ENCODE measurements at regions not wholly inside any gene's neighbourhood (a gene's known extent, or its start where the extent isn't known, plus 50 kb on each side); places are given as distances from the start of the nearest gene placed in this dataset.

DNA sequence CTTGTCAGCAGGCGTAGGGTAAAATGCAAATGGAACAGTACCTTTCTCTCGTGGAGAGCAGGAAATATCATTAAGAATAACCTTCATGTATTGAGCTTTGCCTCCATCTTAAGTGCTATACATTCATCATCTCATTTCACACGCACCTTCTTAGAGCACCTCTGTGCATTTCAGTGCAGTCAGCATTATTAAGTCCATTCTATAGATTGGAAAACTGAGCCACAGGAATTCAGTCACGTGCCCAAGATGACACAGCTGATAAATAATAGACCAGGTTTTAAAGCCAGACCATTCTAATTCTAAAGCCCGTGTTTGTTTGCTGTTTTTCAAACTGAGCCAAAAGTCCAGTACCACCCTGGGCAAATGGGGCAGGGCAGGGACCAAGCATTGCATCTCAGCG lies 109.2 kb upstream of the WWC1 start:
- TF ChIP-seq RARB (CRISPR knock-in tag; IDR thresholded peaks at IDR 0.05) (no peak), CSDC2 (CRISPR knock-in tag; IDR thresholded peaks at IDR 0.05) (no peak), ISL1 (CRISPR knock-in tag; IDR thresholded peaks at IDR 0.05) (no peak), SNAI2 (CRISPR knock-in tag; IDR thresholded peaks at IDR 0.05) (no peak), TCF4 (CRISPR knock-in tag; IDR thresholded peaks at IDR 0.05; ENCODE audit: borderline replicate concordance) (no peak), CSRNP3 (CRISPR knock-in tag; IDR thresholded peaks at IDR 0.05) (no peak), ZNF565 (CRISPR knock-in tag; conservative IDR thresholded peaks at IDR 0.05; ENCODE audit: low read depth) (no peak)
- TF ChIP-seq, protein P1, sequence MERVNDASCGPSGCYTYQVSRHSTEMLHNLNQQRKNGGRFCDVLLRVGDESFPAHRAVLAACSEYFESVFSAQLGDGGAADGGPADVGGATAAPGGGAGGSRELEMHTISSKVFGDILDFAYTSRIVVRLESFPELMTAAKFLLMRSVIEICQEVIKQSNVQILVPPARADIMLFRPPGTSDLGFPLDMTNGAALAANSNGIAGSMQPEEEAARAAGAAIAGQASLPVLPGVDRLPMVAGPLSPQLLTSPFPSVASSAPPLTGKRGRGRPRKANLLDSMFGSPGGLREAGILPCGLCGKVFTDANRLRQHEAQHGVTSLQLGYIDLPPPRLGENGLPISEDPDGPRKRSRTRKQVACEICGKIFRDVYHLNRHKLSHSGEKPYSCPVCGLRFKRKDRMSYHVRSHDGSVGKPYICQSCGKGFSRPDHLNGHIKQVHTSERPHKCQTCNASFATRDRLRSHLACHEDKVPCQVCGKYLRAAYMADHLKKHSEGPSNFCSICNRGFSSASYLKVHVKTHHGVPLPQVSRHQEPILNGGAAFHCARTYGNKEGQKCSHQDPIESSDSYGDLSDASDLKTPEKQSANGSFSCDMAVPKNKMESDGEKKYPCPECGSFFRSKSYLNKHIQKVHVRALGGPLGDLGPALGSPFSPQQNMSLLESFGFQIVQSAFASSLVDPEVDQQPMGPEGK (CRISPR knock-in tag; IDR thresholded peaks at IDR 0.05; ENCODE audit: borderline replicate concordance), result no peak

All from SK-N-SH treated with all-trans-retinoic acid at 6 μM for 48 hours (cell line).